ENCODE measurements at regions not wholly inside any gene's neighbourhood (a gene's known extent, or its start where the extent isn't known, plus 50 kb on each side); places are given as distances from the start of the nearest gene placed in this dataset.

GRCh38 chr11:115974703-115975102 is 470.5 kb upstream of the CADM1 start:
- TF ChIP-seq CTCF (IDR thresholded peaks at IDR 0.05) (no peak), POLR2A (IDR thresholded peaks at IDR 0.05) (no peak)
